HEK293 (cell line): ENCODE measurements at regions not wholly inside any gene's neighbourhood (a gene's known extent, or its start where the extent isn't known, plus 50 kb on each side); places are given as distances from the start of the nearest gene placed in this dataset.

Experiments used
- SETDB1 ChIP-seq: IDR thresholded peaks from one replicate; pipeline ENCODE4 v1.6.1; 2017; ENCODE audit warnings: mild to moderate bottlenecking, low read length, moderate library complexity, mixed read lengths; ENCODE audit not compliant: insufficient read length
- ZBTB7A ChIP-seq: fragments of 450-650 bp; formaldehyde crosslinking; IDR thresholded peaks from 2 replicates; pipeline ENCODE4 v1.5.1; 2016; ENCODE audit warnings: low read depth, missing biosample characterization, missing genetic modification characterization
- ZNF146 ChIP-seq: fragments of 450-650 bp; formaldehyde crosslinking; IDR thresholded peaks from 2 replicates; pipeline ENCODE4 v1.5.1; 2016; ENCODE audit warnings: missing biosample characterization, missing genetic modification characterization
- ZNF274 ChIP-seq, 2 experiments: fragments of 200-500 bp in 1 of 2; fragments of 450-650 bp in 1 of 2; sonication (Bioruptor generic) in 1 of 2; formaldehyde crosslinking in 1 of 2; IDR thresholded peaks; 2 replicates each; pipeline versions ENCODE4 v1.5.1 to v1.6.1; 2014 to 2016; ENCODE audit warnings: borderline replicate concordance in 1 of 2, inconsistent platforms in 1 of 2, low read length in 1 of 2, missing biosample characterization in 1 of 2, missing genetic modification characterization in 1 of 2
- ZNF555 ChIP-seq: fragments of 450-650 bp; formaldehyde crosslinking; conservative IDR thresholded peaks from 2 replicates; pipeline ENCODE4 v1.5.1; 2017; ENCODE audit warnings: missing biosample characterization, mild to moderate bottlenecking, missing genetic modification characterization, inconsistent platforms
- ZNF785 ChIP-seq: fragments of 450-650 bp; formaldehyde crosslinking; IDR thresholded peaks from 2 replicates; pipeline ENCODE4 v1.5.1; 2016; ENCODE audit warnings: missing biosample characterization, missing genetic modification characterization
- ZSCAN30 ChIP-seq: fragments of 450-650 bp; IDR thresholded peaks from 2 replicates; pipeline ENCODE4 v1.5.1; 2018; ENCODE audit warnings: missing biosample characterization, mild to moderate bottlenecking, missing genetic modification characterization, moderate library complexity
- TF ChIP-seq, protein P1 (sequence below): fragments of 450-650 bp; formaldehyde crosslinking; IDR thresholded peaks from 2 replicates; pipeline ENCODE4 v1.5.1; 2016; ENCODE audit warnings: missing biosample characterization, missing genetic modification characterization
- TF ChIP-seq, protein P2 (sequence below): fragments of 450-650 bp; formaldehyde crosslinking; IDR thresholded peaks from 2 replicates; pipeline ENCODE4 v1.5.1; 2016; ENCODE audit warnings: missing biosample characterization, missing genetic modification characterization
- TF ChIP-seq, protein P3 (sequence below): fragments of 450-650 bp; formaldehyde crosslinking; IDR thresholded peaks from 2 replicates; pipeline ENCODE4 v1.5.1; 2016; ENCODE audit warnings: missing biosample characterization, missing genetic modification characterization, low read depth

DNA sequence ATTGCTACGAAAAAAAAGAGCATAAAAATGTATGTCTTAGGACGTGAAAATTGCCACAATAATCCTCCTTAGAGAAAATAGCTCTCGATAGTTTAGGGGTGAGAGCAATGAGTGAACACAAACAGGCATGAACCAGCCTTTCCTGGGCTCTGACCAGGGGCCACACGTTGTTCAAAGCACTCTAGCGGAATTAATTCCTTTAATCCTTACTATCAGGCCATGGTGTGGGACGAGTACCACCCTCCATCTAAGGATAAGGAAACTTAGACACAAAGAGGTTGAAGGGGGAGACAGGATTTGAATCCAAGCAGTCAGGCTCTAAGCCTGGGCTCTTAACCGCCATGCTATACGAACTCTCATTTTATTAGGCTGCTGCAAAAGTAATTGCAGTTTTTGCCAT, 81.9 kb upstream of the CACNA2D3 start:
- TF ChIP-seq ZBTB7A (tag by site-specific recombination) (no peak), ZNF785 (no peak), ZNF146 (tag by site-specific recombination) (no peak), ZNF274 (IDR thresholded peaks at IDR 0.05; ENCODE audit: low read length) (no peak), ZNF274 (tag by site-specific recombination; IDR thresholded peaks at IDR 0.05; ENCODE audit: borderline replicate concordance) (no peak), ZNF555 (tag by site-specific recombination) (no peak), SETDB1 (no peak), ZSCAN30 (tag by site-specific recombination) (no peak)
- TF ChIP-seq, protein P1, sequence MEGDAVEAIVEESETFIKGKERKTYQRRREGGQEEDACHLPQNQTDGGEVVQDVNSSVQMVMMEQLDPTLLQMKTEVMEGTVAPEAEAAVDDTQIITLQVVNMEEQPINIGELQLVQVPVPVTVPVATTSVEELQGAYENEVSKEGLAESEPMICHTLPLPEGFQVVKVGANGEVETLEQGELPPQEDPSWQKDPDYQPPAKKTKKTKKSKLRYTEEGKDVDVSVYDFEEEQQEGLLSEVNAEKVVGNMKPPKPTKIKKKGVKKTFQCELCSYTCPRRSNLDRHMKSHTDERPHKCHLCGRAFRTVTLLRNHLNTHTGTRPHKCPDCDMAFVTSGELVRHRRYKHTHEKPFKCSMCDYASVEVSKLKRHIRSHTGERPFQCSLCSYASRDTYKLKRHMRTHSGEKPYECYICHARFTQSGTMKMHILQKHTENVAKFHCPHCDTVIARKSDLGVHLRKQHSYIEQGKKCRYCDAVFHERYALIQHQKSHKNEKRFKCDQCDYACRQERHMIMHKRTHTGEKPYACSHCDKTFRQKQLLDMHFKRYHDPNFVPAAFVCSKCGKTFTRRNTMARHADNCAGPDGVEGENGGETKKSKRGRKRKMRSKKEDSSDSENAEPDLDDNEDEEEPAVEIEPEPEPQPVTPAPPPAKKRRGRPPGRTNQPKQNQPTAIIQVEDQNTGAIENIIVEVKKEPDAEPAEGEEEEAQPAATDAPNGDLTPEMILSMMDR (tag by site-specific recombination), result no peak
- TF ChIP-seq, protein P2, sequence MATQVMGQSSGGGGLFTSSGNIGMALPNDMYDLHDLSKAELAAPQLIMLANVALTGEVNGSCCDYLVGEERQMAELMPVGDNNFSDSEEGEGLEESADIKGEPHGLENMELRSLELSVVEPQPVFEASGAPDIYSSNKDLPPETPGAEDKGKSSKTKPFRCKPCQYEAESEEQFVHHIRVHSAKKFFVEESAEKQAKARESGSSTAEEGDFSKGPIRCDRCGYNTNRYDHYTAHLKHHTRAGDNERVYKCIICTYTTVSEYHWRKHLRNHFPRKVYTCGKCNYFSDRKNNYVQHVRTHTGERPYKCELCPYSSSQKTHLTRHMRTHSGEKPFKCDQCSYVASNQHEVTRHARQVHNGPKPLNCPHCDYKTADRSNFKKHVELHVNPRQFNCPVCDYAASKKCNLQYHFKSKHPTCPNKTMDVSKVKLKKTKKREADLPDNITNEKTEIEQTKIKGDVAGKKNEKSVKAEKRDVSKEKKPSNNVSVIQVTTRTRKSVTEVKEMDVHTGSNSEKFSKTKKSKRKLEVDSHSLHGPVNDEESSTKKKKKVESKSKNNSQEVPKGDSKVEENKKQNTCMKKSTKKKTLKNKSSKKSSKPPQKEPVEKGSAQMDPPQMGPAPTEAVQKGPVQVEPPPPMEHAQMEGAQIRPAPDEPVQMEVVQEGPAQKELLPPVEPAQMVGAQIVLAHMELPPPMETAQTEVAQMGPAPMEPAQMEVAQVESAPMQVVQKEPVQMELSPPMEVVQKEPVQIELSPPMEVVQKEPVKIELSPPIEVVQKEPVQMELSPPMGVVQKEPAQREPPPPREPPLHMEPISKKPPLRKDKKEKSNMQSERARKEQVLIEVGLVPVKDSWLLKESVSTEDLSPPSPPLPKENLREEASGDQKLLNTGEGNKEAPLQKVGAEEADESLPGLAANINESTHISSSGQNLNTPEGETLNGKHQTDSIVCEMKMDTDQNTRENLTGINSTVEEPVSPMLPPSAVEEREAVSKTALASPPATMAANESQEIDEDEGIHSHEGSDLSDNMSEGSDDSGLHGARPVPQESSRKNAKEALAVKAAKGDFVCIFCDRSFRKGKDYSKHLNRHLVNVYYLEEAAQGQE (tag by site-specific recombination), result no peak
- TF ChIP-seq, protein P3, sequence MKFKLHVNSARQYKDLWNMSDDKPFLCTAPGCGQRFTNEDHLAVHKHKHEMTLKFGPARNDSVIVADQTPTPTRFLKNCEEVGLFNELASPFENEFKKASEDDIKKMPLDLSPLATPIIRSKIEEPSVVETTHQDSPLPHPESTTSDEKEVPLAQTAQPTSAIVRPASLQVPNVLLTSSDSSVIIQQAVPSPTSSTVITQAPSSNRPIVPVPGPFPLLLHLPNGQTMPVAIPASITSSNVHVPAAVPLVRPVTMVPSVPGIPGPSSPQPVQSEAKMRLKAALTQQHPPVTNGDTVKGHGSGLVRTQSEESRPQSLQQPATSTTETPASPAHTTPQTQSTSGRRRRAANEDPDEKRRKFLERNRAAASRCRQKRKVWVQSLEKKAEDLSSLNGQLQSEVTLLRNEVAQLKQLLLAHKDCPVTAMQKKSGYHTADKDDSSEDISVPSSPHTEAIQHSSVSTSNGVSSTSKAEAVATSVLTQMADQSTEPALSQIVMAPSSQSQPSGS (tag by site-specific recombination), result no peak
